ENCODE measurements at regions not wholly inside any gene's neighbourhood (a gene's known extent, or its start where the extent isn't known, plus 50 kb on each side); places are given as distances from the start of the nearest gene placed in this dataset.
"Not testable (repeated sequence)": the region's sequence is repeated elsewhere in the genome, so short reads cannot be mapped to it uniquely, and the experiment has no call there.

- DNase-seq = not testable (repeated sequence)
Measured at GRCh38 chr5:145446875-145447274, 388.3 kb downstream of the PRELID2 start.

- no peak for DNase-seq
Measured at GRCh38 chr5:145446412-145446811, 388.7 kb downstream of the PRELID2 start.

- DNase-seq = no peak
Measured at GRCh38 chr5:145445027-145445426, 390.1 kb downstream of the PRELID2 start.

GRCh38 chr5:145443964-145444363 lies 391.2 kb downstream of the PRELID2 start:
- no peak for DNase-seq

DNA sequence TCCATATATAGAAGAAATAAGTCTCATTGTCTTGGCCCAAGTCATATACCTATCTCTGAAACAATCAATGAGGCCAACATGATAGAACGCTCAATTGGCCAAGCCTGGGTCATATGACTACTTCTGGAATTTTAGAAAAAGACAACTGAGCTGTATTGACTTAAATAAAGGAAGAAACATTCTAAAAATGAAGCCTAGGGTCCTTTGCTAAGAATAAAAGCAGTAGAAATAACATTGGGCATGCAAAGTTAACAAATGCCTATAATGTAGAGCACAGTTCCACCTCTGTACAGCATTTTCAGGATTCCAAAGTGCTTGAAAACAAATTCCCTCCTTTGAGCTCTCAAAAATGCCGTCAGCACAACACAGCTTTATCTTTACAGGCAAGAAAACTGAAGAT lies 391.8 kb downstream of the PRELID2 start:
- DNase-seq = no peak

DNA sequence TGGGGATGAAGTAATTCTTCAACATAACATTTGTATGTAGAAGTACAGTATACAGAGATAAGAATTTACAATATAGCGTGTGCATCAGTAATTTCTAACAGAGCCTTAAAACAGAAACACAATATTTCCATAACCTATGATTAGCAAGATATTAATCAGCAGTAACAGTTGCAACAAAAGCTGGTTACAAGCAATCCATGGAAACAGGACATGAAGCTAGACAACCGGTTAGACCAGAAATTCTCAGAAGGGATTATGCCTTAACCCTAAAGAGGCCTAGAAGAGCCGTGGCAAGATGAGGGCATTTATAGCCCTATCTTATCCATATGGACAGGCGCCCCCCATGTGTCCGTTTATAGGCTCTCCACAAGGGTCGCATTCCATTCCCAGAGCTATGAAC lies 392.5 kb downstream of the PRELID2 start:
- not testable (repeated sequence) for DNase-seq

- DNase-seq = no peak
Measured at GRCh38 chr5:145441228-145441627, 393.9 kb downstream of the PRELID2 start.

DNA sequence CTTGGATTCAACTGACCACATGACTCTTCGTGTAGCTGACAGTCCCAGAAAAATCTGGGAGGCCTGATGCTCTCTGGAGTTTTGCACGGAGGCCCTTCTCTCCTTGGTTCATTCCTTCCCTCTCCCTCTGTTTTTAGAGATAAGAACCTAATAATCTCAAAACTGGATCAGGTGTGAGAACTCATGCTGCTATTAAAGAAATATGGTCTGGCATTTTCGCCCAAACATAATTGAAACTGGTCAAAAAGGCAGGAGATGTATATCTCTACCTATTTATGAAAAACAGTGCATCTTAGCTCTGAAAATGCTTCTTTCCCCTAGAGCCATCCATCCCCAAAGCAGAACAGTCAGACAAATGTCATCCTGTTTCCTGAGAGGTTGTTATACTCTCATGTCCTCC lies 397.5 kb downstream of the PRELID2 start:
- DNase-seq = no peak

DNA sequence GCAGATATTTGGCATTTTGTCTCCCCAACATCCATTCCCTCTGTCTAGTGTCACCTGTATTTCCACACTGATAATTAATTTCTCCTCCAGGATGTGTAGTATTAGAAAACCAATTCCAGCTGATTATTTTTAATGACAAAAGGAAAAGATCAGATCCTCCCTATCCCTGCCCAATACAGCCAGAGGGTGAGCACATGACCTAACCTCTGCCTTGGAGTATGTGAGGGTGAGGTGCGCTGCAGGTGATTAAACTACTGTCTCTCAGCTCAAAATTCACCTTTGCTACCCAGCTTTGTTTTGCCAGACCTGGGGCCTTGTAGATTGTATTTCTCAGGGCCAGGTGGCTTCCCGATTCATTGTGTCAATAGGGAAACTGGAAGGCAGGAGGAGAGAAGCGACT lies 402.1 kb downstream of the PRELID2 start:
- DNase-seq = no peak

DNA sequence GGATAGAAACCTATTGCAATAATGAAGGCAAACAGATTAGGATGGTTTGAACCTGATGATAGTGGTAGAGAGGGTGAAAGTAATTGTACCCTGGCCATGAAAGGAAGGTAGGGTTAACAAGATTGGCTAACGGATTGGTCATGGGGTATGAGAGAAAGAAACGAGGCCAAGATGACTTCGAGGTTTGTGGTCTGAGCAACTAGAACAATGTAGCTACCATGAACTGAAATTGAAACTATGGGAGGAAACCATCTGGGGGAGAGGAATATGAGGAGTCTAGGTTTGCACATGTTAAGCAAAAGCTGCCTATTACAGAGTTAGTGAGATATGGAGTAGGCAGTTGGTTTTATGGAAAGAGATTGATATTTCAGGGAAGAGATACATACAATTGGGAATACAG lies 406.0 kb downstream of the PRELID2 start:
- DNase-seq = no peak

- no peak for DNase-seq
Measured at GRCh38 chr5:145408048-145408341, 427.1 kb downstream of the PRELID2 start.

GRCh38 chr5:145407300-145408047 lies 427.7 kb downstream of the PRELID2 start:
- DNase-seq = no peak

GRCh38 chr5:145403992-145404391 lies 431.1 kb downstream of the PRELID2 start:
- DNase-seq = no peak

DNA sequence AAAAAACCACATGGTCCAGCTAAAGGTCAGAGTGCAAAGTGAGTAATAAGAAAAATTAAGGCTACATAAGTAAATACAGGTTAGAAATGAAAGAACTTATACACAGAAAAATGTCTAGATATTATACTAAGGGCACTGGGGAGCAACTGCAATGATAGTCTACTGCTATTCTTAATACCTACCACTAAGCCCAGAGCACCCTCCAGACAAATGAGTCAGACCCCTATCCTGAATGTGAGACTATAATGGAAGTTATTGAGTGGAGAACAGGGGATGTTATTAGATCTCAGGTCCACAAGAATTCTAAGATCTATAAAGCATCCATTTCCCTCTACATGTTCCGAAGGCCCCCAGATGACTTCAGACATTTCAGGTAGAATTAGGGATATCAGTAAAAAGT lies 438.3 kb downstream of the PRELID2 start:
- no peak for DNase-seq

DNA sequence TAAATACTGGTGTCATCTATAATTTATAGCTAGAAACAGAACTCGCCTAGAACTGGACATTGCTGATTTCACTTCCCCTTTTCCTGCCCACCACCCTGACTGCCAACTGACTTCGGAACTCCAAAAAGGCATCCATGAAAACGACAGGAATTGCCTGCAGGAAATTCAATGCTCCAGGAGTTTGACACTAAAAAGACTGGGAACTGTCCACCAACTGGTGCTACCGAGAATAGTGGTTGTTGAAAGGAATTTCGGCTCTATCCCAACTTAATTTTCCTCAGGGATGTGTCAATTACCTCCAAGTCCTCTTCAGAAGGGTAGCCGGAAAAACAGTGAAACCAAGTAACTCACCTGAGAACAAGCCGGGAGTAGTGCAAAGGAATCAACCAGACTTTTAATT lies 440.0 kb downstream of the PRELID2 start:
- not testable (repeated sequence) for DNase-seq

- no peak for DNase-seq
Measured at GRCh38 chr5:145393426-145393825, 441.7 kb downstream of the PRELID2 start.

DNA sequence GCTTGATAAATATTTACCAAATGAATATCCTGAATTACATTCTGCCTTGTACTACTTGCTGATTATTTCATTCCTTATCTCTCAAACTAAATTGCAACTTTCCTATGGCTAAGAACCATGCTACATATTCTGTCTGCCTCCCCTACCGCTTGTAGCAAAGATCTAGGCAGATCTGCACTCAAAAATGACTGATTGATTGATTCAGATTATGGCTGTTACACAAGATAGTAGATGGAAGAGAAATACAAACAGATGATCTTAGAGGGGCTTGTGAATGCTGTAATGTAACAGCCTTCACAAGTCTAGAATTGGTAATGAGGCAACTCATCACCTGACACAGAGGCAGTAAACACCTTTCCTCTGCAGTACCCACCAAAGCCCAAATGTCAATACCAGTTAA lies 446.1 kb downstream of the PRELID2 start:
- DNase-seq = no peak

DNA sequence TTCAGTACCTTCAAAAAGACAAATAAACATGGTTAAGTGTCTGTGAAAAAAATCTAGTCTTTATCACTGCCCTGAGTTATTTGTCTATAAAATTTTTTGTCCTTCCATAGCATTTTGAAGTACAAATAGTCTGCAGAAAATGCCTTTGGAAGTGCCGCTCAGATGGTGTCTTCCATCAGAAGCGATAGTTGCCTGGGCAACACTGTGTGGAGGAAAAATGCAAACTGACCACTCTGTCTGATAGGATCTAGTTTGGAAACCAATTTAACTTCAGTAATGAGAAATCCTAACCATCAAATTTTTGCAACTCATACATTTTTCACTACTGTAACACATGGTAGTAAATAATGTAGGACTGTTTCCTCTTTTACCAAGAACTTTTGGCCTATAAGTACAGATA lies 449.9 kb downstream of the PRELID2 start:
- DNase-seq = no peak

DNA sequence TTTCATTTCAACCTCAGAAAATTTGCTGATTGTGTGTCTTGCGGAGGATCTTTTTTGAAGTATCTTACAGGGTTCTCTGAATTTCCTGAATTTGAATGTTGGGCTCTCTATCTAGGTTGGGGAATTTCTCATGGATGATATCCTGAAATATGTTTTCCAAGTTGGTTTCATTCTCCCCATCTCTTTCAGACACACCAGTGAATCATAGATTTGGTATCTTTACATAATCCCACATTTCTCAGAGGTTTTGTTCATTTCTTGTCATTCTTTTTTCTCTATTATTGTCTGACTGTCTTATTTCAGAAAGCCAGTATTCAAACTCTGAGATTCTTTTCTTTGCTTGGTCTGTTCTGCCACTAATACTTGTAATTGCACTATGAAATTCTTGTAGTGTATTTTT lies 456.9 kb downstream of the PRELID2 start:
- no peak for DNase-seq

DNA sequence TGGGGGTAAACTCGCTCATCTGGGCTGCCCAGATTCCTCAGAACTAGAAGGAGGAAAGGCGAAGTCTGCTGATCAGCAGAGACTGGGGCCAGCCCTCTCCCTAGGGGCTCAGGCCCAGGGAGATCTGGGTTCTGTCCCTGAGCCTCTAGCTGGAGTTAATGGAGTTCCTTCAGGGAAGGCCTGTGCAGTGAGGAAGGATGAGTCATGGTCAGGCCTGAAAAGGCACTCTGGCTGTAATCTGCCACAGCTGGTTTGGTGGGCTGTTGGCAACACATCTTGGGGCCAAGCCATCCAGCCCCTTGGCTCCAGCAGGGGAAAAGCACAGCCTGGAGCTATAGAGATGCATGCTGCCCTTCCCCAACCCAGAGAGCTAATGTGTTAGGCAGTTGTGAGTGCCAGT lies 459.6 kb downstream of the PRELID2 start:
- no peak for DNase-seq

DNA sequence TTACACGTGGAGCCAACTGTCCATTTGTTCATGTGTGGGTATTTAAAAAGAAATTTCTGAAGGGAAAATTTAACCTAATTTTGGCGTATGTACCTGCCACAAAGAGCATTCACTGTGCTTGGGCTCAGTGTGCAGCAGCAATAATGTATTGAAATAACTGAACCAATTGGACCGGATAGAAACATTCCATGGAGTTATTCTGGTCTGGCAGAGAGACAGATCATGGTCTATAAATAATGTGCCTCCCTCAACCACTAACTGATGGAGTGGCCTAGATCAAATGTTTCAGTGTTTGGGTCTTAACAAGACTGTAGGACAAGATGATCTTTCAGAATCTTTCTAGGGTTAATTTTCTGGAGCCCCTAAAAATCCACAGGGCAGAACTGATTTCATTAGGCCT lies 469.7 kb downstream of the PRELID2 start:
- DNase-seq = no peak

DNA sequence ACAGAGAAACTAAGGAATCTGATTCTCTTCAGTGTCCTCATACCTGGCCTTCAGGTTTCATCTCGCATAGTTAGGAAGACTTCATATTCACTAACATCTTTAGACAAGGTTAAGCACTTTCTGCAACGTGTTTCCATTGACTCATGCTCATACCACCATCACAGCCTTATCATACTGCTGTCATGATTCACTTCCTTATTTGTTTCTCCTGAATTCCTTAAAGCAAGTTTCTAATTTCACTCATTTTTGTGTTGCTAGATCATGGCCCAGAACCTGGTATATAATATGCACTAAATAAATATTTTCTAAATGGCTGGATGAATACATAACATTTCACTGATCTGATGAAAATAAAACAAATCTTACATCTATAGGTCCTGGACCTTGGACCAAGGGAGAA lies 472.9 kb downstream of the PRELID2 start:
- no peak for DNase-seq

GRCh38 chr5:145360936-145361335 lies 474.2 kb downstream of the PRELID2 start:
- DNase-seq = no peak

- no peak for DNase-seq
Measured at GRCh38 chr5:145350513-145350912, 484.6 kb downstream of the PRELID2 start.

DNA sequence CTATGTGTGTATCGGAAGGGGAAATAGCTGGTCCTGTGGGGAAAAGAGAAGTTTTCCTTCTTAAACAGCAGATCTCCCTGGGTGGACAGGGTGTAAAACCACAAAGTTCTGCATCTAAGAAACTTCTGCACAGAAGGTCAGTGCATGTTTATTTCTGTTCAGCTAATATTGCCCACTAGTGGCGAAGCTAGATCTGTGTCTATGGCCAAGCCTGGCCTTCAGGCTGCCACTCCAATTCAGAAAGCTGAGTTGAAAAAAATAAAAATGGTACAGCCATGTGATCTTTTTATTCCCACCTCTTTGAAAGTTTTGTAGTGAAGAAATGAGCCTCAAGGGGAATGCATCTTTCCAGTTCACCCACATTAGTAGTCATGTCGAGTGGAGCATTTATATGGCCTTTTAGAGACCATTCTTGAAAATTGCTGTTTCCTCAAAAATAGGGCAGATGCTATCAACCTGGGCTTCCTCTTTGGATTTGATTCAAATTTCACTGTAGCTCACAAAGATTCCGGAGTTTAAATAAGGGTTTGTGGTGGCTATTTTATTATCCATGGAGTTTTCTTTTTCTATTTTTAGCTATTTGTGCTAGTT lies 488.0 kb downstream of the PRELID2 start:
- no peak for DNase-seq

Data from skin of body (tissue), 1 donor.